ENCODE measurements at regions not wholly inside any gene's neighbourhood (a gene's known extent, or its start where the extent isn't known, plus 50 kb on each side); places are given as distances from the start of the nearest gene placed in this dataset.

DNA sequence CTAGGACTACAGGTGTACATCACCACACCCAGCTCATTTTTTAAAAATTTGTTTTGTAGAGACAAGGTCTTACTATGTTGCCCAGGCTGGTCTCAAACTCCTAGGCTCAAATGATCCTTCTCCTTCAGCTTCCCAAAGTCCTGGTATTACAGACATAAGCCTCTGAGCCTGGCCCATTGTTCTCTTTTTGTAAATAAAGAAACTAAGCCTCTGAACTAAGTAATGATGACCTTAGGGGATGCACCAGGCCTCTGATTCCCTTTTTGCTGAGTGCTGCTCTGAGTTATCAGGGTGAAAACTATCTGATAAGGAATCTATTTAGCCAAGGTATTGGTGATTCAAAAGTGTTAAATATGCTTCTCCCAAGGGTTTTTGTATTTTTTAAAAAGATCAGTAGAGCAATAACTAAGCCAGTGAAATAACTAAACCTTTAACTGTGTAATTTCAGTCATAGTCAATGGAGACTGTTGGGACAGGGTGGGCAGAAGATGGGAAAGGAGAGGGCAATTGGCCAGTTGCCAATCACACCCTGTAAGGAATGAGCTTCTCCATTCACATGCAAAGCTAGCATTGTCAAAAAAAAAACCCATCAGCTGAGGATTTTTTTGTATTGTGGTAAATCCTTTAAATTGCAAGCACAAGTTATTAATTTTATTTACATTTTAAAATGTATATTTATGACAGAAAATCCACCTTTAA, 194.8 kb upstream of the PFN2 start:
- intact Hi-C loops (cut with DNase I; ENCODE audit: low total_unique reads): no loop called here
- H3K4me1 ChIP-seq: no peaks in the 10 kb centered on the region
- TF ChIP-seq POLR2AphosphoS5 (IDR thresholded peaks at IDR 0.05) (no peak), POLR2A (IDR thresholded peaks at IDR 0.05) (no peak)
- TF ChIP-seq, protein P1, sequence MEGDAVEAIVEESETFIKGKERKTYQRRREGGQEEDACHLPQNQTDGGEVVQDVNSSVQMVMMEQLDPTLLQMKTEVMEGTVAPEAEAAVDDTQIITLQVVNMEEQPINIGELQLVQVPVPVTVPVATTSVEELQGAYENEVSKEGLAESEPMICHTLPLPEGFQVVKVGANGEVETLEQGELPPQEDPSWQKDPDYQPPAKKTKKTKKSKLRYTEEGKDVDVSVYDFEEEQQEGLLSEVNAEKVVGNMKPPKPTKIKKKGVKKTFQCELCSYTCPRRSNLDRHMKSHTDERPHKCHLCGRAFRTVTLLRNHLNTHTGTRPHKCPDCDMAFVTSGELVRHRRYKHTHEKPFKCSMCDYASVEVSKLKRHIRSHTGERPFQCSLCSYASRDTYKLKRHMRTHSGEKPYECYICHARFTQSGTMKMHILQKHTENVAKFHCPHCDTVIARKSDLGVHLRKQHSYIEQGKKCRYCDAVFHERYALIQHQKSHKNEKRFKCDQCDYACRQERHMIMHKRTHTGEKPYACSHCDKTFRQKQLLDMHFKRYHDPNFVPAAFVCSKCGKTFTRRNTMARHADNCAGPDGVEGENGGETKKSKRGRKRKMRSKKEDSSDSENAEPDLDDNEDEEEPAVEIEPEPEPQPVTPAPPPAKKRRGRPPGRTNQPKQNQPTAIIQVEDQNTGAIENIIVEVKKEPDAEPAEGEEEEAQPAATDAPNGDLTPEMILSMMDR (IDR thresholded peaks at IDR 0.05): no peak
- no peak overlapping the region for H3K4me3 ChIP-seq
- DNase-seq (ENCODE audit: low spot score in 2 of 2): no peak
- no peak overlapping the region for H3K27ac ChIP-seq
- H3K27me3 ChIP-seq: no peaks in the 10 kb centered on the region
- no peaks in the 10 kb centered on the region for H3K9me3 ChIP-seq
- no peaks in the 10 kb centered on the region for H3K36me3 ChIP-seq

DNA sequence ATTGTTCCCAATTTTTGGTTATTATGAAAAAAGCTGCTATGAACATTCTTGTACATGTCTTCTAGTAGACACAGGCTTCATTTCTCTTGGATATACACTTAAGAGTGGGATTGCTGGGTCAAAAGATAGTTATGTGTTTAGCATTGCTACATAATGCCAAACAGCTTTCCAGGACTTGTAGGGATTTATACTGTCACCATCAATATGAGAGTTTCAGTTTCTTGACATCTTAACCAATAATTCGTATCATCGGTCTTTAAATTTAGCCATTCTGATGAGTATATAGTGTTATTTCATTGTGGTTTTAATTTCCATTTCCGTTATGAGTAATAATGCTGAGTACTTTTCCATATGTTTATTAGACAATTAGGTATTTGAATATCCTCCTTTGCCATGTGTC, 190.3 kb upstream of the PFN2 start:
- Histone ChIP-seq H3K4me1 (no peaks in the 10 kb centered on the region), H3K4me3 (no peak overlapping the region), H3K36me3 (no peaks in the 10 kb centered on the region), H3K27ac (no peak overlapping the region), H3K27me3 (no peaks in the 10 kb centered on the region), H3K9me3 (peaks cover 0 to 12% of the 10 kb centered on the region in 2 donors)
- no peak for TF ChIP-seq POLR2AphosphoS5 (IDR thresholded peaks at IDR 0.05)
- TF ChIP-seq POLR2A (IDR thresholded peaks at IDR 0.05): no peak
- TF ChIP-seq, protein P1 (IDR thresholded peaks at IDR 0.05): no peak
- no peak for DNase-seq (ENCODE audit: low spot score in 2 of 2)
- intact Hi-C loops (cut with DNase I; ENCODE audit: low total_unique reads): no loop called here

DNA sequence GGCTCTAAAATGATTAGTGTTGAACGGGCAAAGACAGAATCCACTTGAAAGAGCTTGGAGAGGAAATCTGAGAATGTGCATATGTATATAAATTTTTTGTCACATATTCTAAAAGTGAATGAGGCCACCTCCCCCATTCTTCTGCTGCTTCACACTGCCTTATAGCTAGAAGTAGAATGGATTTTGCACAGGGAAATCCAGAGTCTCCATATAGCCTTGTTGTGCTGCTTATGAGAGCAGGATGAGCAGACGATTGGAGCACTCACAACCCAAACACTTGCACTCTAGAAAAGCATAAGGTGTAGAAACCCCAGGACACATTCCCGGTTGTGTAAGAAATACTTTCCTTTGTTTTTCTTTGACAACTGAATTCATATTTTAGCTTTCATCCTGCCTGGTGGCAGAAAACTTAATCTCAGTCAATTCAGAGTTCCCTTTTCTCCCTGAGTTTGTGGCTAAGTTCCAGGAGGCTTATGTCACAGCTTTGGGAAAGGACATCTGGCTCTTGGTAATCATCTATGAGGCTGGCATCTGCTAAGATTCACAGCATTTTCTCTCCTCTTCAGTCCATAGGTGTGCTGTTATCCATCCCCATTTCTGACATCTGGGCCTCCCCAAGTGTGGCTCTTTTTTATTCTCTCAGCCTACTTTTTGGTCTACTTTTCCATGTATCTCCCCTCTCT, 188.4 kb upstream of the PFN2 start:
- Histone ChIP-seq H3K27me3 (no peaks in the 10 kb centered on the region), H3K36me3 (no peaks in the 10 kb centered on the region), H3K27ac (no peak overlapping the region), H3K9me3 (peaks cover 0 to 12% of the 10 kb centered on the region in 2 donors), H3K4me1 (no peaks in the 10 kb centered on the region), H3K4me3 (no peak overlapping the region)
- intact Hi-C loops (cut with DNase I; ENCODE audit: low total_unique reads): no loop called here
- no peak for DNase-seq (ENCODE audit: low spot score in 2 of 2)
- no peak for TF ChIP-seq POLR2A (IDR thresholded peaks at IDR 0.05)
- TF ChIP-seq, protein P1 (IDR thresholded peaks at IDR 0.05): no peak
- no peak for TF ChIP-seq POLR2AphosphoS5 (IDR thresholded peaks at IDR 0.05)

DNA sequence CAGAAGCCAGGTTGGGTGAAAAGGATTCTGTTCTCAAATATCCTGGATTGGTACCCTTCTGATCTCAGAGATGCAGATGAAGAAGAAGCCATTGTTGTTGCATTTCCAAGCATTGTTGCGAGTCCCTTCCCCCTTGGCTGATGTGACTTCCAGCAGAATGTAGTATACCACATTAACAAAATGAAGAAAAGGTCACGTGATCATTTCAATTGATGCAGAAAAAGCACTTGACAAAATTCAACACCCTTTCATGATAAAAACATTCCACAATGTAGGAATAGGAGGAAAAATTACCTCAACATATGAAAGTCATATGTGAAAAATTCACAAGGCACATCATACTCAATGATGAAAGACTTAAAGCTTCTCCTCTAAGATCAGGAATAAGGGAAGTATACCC, 181.9 kb upstream of the PFN2 start:
- Histone ChIP-seq H3K9me3 (peaks cover 0 to 12% of the 10 kb centered on the region in 2 donors), H3K27ac (no peak overlapping the region), H3K4me3 (no peak overlapping the region), H3K4me1 (no peaks in the 10 kb centered on the region), H3K27me3 (no peaks in the 10 kb centered on the region), H3K36me3 (no peaks in the 10 kb centered on the region)
- DNase-seq (ENCODE audit: low spot score in 2 of 2): no peak
- intact Hi-C loops (cut with DNase I; ENCODE audit: low total_unique reads): loop anchor here (5.0 kb wide), 1 partner anchor 980 kb away; no protein-coding TSS in a partner anchor
- TF ChIP-seq, protein P1 (IDR thresholded peaks at IDR 0.05): no peak
- TF ChIP-seq POLR2AphosphoS5 (IDR thresholded peaks at IDR 0.05) (no peak), POLR2A (IDR thresholded peaks at IDR 0.05) (no peak)

DNA sequence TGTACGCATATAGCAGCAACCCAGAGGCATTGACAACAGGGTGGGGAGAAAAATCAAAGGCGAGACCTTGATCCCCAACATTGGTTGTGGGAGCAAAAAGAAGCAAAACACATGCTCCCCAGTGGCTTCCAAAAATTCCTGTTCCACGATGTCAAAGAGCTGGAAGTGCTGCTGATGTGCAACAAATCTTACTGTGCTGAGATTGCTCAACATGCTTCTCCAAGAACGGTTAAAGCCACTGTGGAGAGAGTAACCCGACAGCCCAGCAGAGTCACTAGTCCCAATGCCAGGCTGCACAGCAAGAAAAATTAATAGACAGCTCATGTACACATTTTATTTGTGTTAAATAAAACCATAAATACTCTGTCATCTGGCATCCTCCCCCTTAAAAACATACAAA, 179.9 kb upstream of the PFN2 start:
- Histone ChIP-seq H3K4me3 (no peak overlapping the region), H3K9me3 (no peaks in the 10 kb centered on the region), H3K27me3 (no peaks in the 10 kb centered on the region), H3K27ac (no peak overlapping the region), H3K4me1 (no peaks in the 10 kb centered on the region), H3K36me3 (no peaks in the 10 kb centered on the region)
- DNase-seq (ENCODE audit: low spot score in 2 of 2): no peak
- no peak for TF ChIP-seq POLR2AphosphoS5 (IDR thresholded peaks at IDR 0.05)
- TF ChIP-seq, protein P1 (IDR thresholded peaks at IDR 0.05): no peak
- TF ChIP-seq POLR2A (IDR thresholded peaks at IDR 0.05): no peak
- intact Hi-C loops (cut with DNase I; ENCODE audit: low total_unique reads): loop anchor here (5.0 kb wide), 1 partner anchor 982 kb away; no protein-coding TSS in a partner anchor
